Thyroid gland (tissue), 4 donors: ENCODE measurements at regions not wholly inside any gene's neighbourhood (a gene's known extent, or its start where the extent isn't known, plus 50 kb on each side); places are given as distances from the start of the nearest gene placed in this dataset.

ENCODE experiments used
- POLR2A ChIP-seq, 2 donors: fragments of 450-650 bp; IDR thresholded peaks; one replicate each; pipeline ENCODE4 v1.6.1; 2017; ENCODE audit warnings: antibody characterized with exemption in 2 of 2, mild to moderate bottlenecking in 2 of 2, moderate library complexity in 1 of 2
- TF ChIP-seq, protein P1 (sequence below), 6 experiments: fragments of 200-600 bp in 3 of 6; fragments of 450-650 bp in 3 of 6; sonication (generic) in 3 of 6; IDR thresholded peaks; one replicate each; pipeline ENCODE4 v1.5.1; 2016 to 2019; ENCODE audit warnings: antibody characterized with exemption in 6 of 6, mild to moderate bottlenecking in 2 of 6, inconsistent platforms in 1 of 6, moderate library complexity in 1 of 6

DNA sequence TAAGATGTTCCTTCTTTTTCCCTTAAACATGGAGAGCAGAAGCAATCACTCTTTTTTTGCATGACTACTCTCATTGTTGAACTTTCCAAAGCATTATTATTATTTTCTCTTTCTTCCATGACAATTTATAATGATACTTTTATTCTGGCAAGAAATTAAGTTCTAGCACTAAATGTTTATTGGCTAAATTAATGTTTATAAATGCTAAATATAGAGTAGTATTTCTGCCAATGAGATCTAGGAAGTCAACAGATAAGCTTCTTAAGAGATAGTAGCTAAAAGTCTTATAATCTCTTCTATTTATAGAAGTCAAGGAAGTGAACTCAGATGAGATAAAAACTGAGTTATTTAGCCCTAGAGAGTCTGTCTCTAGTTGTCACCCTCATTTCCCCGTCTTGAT, 920.1 kb downstream of the KCNJ2 start:
- no peak for TF ChIP-seq POLR2A (IDR thresholded peaks at IDR 0.05)
- TF ChIP-seq, protein P1, sequence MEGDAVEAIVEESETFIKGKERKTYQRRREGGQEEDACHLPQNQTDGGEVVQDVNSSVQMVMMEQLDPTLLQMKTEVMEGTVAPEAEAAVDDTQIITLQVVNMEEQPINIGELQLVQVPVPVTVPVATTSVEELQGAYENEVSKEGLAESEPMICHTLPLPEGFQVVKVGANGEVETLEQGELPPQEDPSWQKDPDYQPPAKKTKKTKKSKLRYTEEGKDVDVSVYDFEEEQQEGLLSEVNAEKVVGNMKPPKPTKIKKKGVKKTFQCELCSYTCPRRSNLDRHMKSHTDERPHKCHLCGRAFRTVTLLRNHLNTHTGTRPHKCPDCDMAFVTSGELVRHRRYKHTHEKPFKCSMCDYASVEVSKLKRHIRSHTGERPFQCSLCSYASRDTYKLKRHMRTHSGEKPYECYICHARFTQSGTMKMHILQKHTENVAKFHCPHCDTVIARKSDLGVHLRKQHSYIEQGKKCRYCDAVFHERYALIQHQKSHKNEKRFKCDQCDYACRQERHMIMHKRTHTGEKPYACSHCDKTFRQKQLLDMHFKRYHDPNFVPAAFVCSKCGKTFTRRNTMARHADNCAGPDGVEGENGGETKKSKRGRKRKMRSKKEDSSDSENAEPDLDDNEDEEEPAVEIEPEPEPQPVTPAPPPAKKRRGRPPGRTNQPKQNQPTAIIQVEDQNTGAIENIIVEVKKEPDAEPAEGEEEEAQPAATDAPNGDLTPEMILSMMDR (IDR thresholded peaks at IDR 0.05), result no peak
